Heart left ventricle (tissue), 13 donors: ENCODE measurements at regions not wholly inside any gene's neighbourhood (a gene's known extent, or its start where the extent isn't known, plus 50 kb on each side); places are given as distances from the start of the nearest gene placed in this dataset.

ENCODE experiments used
- CTCF ChIP-seq, 12 donors: fragments of 200-600 bp; sonication (generic) in 4 of 12; IDR thresholded peaks; one replicate each; pipeline versions ENCODE4 v1.5.0 to v1.8.0; 2018 to 2022; ENCODE audit warnings: antibody characterized with exemption in 12 of 12, mild to moderate bottlenecking in 5 of 12
- POLR2A ChIP-seq, 2 donors: fragments of 450-650 bp; IDR thresholded peaks; one replicate each; pipeline ENCODE4 v1.6.1; 2017; ENCODE audit warnings: antibody characterized with exemption in 2 of 2, mild to moderate bottlenecking in 2 of 2, moderate library complexity in 2 of 2
- donor health status: ischemic (EF 13 %, LVEDD 7.1; RV severe dilation, severe dysfunction).
- donor health status: DM: no; HTN: yes; CAD: no.
- donor health status: DM: no; HTN: no; CAD: no.
- donor health status: ischemic (EF 25% LVEDD 6.9; RV normal size, moderate dysfunction).
- donor health status: ischemic (EF 25% LVEDD 5.7; RV mildly dilated, moderate dysfunction).
- donor health status: ischemic (EF 35%, LVEDD 5.7; RV mildly dilated, moderate dysfunction).
- donor health status: nonischemic (EF 11% LVEDD 7.7; RV severe dilation, severe dysfunction).
- donor health status: DM: yes; HTN: yes; CAD: no.
- donor health status: PGD.
- donor health status: ischemic (EF 29% LVEDD 5.4; RV normal size, mild dysfunction).
- donor health status: nonischemic (EF 23%, LVEDD 6.1; RV moderate dilation, normal function).

GRCh38 chr1:217036757-217037156 is 313.5 kb upstream of the ESRRG start:
- TF ChIP-seq CTCF (IDR thresholded peaks at IDR 0.05) (no peak), POLR2A (IDR thresholded peaks at IDR 0.05) (no peak)
